ENCODE measurements at regions not wholly inside any gene's neighbourhood (a gene's known extent, or its start where the extent isn't known, plus 50 kb on each side); places are given as distances from the start of the nearest gene placed in this dataset.

GRCh38 chr1:219463636-219464035, 149.3 kb downstream of the ZC3H11B start (continued):
- TF ChIP-seq ZNF274 (IDR thresholded peaks at IDR 0.05; ENCODE audit: low read length) (no peak), ZNF274 (tag by site-specific recombination; IDR thresholded peaks at IDR 0.05; ENCODE audit: borderline replicate concordance) (no peak)

DNA sequence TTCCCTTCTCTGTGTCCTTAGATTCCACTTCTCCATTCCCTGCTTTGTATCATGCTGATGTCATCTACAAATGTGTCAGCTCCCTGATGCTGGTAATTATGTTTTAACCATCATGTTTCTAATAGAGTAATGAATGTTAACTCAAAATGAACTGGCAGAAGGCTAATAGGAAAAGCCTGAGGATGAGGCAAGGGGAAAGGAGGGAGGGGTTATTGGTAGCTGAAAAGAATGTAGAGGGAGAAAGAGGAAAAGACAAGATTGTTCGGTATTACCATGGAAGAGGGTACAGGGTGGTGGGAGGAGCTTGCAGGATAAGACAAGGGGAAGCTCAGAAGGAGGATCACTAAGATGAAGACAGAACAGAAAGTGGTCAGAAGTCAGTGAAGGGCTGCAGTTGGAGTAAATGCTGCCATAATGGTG, 150.9 kb downstream of the ZC3H11B start:
- TF ChIP-seq ZNF544 (tag by site-specific recombination; IDR thresholded peaks at IDR 0.05) (no peak), ZNF146 (tag by site-specific recombination; IDR thresholded peaks at IDR 0.05) (no peak)
- Histone ChIP-seq H3K4me1 (ENCODE audit: control insufficient read depth, insufficient read depth, low read length) (no peaks in the 10 kb centered on the region), H3K27ac (ENCODE audit: extremely low read depth, low read depth, low read length) (no peak overlapping the region), H3K9me3 (ENCODE audit: control insufficient read depth, insufficient read depth, low read depth, low read length) (no peaks in the 10 kb centered on the region), H3K4me3 (ENCODE audit: low read depth, low read length) (no peak overlapping the region), H3K36me3 (ENCODE audit: control insufficient read depth in 2 of 2, insufficient read depth in 1 of 2, low read length in 2 of 2) (no peaks in the 10 kb centered on the region)
- POLR2A ChIA-PET = no interaction called here
- CTCF ChIA-PET = interaction anchor here (0.6 kb wide), 1 partner anchor 652 kb away, joined by 3 read pairs; no protein-coding TSS in a partner anchor

DNA sequence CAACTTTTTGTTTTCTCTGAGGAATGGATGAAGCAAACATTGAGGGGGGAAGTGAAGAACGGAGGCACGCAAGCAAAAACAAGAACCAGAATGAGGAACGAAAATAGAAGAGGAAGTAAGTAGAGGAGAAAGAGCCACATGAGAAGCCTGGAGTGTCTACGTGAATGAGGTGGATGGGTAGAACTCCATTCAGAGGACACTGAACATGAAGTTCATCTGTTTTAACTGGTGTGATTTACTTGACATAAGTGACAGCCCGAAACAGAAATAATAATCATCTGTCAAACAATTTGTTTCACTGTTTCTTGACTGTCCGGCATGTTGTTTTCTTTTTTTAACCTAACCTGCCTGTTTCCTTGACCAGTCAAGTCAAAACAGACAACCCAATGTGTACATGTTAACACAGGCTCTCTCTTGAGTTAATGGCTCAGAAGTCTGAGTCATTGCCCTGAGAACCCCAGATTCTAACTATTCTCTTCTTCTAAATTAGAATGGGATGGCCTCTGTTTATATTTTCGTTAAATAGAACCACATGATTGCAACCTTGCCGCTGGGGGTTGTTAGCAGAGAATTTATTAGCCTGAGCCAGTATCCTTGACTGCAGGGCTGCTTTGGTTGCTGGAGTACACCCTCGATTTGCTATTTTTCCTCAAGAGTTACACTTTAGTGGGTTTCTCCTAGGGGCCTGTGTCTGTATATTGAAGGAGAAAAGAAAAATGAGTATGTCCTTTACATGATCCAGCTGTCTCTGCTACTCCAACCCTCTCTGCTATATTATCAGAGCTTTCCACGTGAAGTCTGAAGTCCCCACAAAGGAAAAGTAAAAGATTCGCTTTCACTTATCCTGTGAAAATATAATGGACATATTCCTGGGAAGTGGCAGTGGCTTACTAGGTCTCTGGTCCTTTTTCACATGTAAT, 151.7 kb downstream of the ZC3H11B start:
- CTCF ChIA-PET = interaction anchor here (0.6 kb wide), 1 partner anchor 652 kb away, joined by 3 read pairs; no protein-coding TSS in a partner anchor
- H3K27ac ChIP-seq (ENCODE audit: extremely low read depth, low read depth, low read length) = no peak overlapping the region
- POLR2A ChIA-PET = no interaction called here

DNA sequence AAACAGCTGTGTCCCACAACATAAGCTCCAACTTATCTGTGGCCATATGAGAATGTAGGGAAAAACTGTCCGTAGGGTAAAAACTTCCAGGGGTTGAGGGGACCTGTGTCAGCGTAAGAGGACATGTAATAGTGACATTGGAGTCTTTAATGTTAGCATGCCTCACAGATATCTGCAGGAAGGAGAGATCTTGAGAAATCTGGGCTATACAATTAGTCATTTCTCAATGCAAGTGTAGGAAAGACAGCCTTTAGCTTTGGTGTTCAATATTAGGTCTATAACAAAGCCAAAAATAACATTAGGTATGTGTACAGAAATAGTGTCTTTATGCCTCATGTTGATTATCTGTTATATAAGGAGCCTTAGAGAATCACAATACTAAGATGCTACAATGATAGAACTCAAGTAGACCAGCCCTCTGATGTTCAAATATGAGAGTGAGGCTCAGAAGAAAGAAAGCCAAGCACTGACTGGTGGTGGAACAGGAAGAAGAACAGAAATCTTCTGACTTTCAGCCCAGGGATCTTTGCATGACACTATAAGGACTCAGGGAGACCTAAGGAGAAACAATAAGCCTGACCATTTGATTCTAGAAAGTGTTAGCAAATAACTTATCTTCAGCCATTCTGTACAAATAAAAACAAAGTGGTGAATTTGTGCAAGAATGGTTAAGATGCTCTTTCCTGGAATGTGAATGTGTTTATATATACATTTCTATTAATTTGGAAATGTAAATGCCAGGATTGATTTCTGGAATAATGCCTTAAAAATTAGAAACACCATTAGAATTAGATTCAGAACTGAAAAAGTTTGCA, 152.6 kb downstream of the ZC3H11B start:
- ChIA-PET CTCF (no interaction called here), POLR2A (no interaction called here)
- H3K9me3 ChIP-seq (ENCODE audit: control insufficient read depth, insufficient read depth, low read depth, low read length) = no peaks in the 10 kb centered on the region
- H3K36me3 ChIP-seq (ENCODE audit: control insufficient read depth in 2 of 2, insufficient read depth in 1 of 2, low read length in 2 of 2) = no peaks in the 10 kb centered on the region
- TF ChIP-seq KLF16 (tag by site-specific recombination; IDR thresholded peaks at IDR 0.05) = no peak
- no peaks in the 10 kb centered on the region for H3K4me1 ChIP-seq (ENCODE audit: control insufficient read depth, insufficient read depth, low read length)
- no peak overlapping the region for H3K4me3 ChIP-seq (ENCODE audit: low read depth, low read length)
- H3K27ac ChIP-seq (ENCODE audit: extremely low read depth, low read depth, low read length) = no peak overlapping the region

More for the DNA sequence above, 151.7 kb downstream of the ZC3H11B start:
- TF ChIP-seq, protein P1, sequence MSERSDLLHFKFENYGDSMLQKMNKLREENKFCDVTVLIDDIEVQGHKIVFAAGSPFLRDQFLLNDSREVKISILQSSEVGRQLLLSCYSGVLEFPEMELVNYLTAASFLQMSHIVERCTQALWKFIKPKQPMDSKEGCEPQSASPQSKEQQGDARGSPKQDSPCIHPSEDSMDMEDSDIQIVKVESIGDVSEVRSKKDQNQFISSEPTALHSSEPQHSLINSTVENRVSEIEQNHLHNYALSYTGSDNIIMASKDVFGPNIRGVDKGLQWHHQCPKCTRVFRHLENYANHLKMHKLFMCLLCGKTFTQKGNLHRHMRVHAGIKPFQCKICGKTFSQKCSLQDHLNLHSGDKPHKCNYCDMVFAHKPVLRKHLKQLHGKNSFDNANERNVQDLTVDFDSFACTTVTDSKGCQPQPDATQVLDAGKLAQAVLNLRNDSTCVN (tag by site-specific recombination; optimal IDR thresholded peaks at IDR 0.05) = no peak
- no peak for TF ChIP-seq ZNF311 (tag by site-specific recombination; IDR thresholded peaks at IDR 0.05; ENCODE audit: borderline replicate concordance)
- no peak for TF ChIP-seq ZNF555 (tag by site-specific recombination; conservative IDR thresholded peaks at IDR 0.05)
- H3K36me3 ChIP-seq (ENCODE audit: control insufficient read depth in 2 of 2, insufficient read depth in 1 of 2, low read length in 2 of 2) = no peaks in the 10 kb centered on the region
- H3K4me1 ChIP-seq (ENCODE audit: control insufficient read depth, insufficient read depth, low read length) = no peaks in the 10 kb centered on the region
- no peak overlapping the region for H3K4me3 ChIP-seq (ENCODE audit: low read depth, low read length)
- no peaks in the 10 kb centered on the region for H3K9me3 ChIP-seq (ENCODE audit: control insufficient read depth, insufficient read depth, low read depth, low read length)

GRCh38 chr1:219459351-219460080, 153.4 kb downstream of the ZC3H11B start:
- no peaks in the 10 kb centered on the region for H3K4me1 ChIP-seq (ENCODE audit: control insufficient read depth, insufficient read depth, low read length)
- CTCF ChIA-PET = no interaction called here
- H3K9me3 ChIP-seq (ENCODE audit: control insufficient read depth, insufficient read depth, low read depth, low read length) = no peaks in the 10 kb centered on the region
- no peak overlapping the region for H3K27ac ChIP-seq (ENCODE audit: extremely low read depth, low read depth, low read length)
- no peak for TF ChIP-seq ZNF626 (tag by site-specific recombination; IDR thresholded peaks at IDR 0.05)
- no peak for TF ChIP-seq ZNF274 (IDR thresholded peaks at IDR 0.05; ENCODE audit: low read length)
- no peak for TF ChIP-seq ZNF274 (tag by site-specific recombination; IDR thresholded peaks at IDR 0.05; ENCODE audit: borderline replicate concordance)
- no peak for TF ChIP-seq ZNF514 (tag by site-specific recombination; IDR thresholded peaks at IDR 0.05)
- no peak for TF ChIP-seq ZNF624 (tag by site-specific recombination; IDR thresholded peaks at IDR 0.05)
- TF ChIP-seq ZNF747 (tag by site-specific recombination; IDR thresholded peaks at IDR 0.05) = no peak
- TF ChIP-seq ZNF660 (tag by site-specific recombination; IDR thresholded peaks at IDR 0.05) = no peak
- no peak for TF ChIP-seq HOXD13 (CRISPR knock-in tag; IDR thresholded peaks at IDR 0.05; ENCODE audit: borderline replicate concordance)
- H3K36me3 ChIP-seq (ENCODE audit: control insufficient read depth in 2 of 2, insufficient read depth in 1 of 2, low read length in 2 of 2) = no peaks in the 10 kb centered on the region
- no peak overlapping the region for H3K4me3 ChIP-seq (ENCODE audit: low read depth, low read length)
- POLR2A ChIA-PET = no interaction called here
